LNCAP (cell line): ENCODE measurements at regions not wholly inside any gene's neighbourhood (a gene's known extent, or its start where the extent isn't known, plus 50 kb on each side); places are given as distances from the start of the nearest gene placed in this dataset.

Source experiments
- TF ChIP-seq, protein P1 (sequence below): fragments of 450-650 bp; IDR thresholded peaks from 2 replicates; pipeline ENCODE4 v1.5.1; 2017; ENCODE audit warnings: mild to moderate bottlenecking

- TF ChIP-seq, protein P1, sequence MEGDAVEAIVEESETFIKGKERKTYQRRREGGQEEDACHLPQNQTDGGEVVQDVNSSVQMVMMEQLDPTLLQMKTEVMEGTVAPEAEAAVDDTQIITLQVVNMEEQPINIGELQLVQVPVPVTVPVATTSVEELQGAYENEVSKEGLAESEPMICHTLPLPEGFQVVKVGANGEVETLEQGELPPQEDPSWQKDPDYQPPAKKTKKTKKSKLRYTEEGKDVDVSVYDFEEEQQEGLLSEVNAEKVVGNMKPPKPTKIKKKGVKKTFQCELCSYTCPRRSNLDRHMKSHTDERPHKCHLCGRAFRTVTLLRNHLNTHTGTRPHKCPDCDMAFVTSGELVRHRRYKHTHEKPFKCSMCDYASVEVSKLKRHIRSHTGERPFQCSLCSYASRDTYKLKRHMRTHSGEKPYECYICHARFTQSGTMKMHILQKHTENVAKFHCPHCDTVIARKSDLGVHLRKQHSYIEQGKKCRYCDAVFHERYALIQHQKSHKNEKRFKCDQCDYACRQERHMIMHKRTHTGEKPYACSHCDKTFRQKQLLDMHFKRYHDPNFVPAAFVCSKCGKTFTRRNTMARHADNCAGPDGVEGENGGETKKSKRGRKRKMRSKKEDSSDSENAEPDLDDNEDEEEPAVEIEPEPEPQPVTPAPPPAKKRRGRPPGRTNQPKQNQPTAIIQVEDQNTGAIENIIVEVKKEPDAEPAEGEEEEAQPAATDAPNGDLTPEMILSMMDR: no peak
These were observed 51.2 kb upstream of the SLCO4A1 start for GRCh38 chr20:62591122-62591468.

GRCh38 chr20:62591591-62591990 lies 50.7 kb upstream of the SLCO4A1 start:
- TF ChIP-seq, protein P1: no peak
